PC-9 (cell line): ENCODE measurements at regions not wholly inside any gene's neighbourhood (a gene's known extent, or its start where the extent isn't known, plus 50 kb on each side); places are given as distances from the start of the nearest gene placed in this dataset.

Experiments
- BruUV-seq: library from RNA; stranded (reverse); fragments of 400-500 nt; replicated peaks from 2 replicates; lab custom pipeline; 2021; lab: Mats Ljungman, UMichigan
- CTCF ChIA-PET: fragments of 300-600 bp; sonication (Branson Sonifier 250); formaldehyde crosslinking; loops from one replicate; lab custom pipeline; 2022; ENCODE audit warnings: antibody characterized with exemption; lab: Charles Lee
- POLR2A ChIA-PET: fragments of 300-600 bp; sonication (Branson Sonifier 250); formaldehyde crosslinking; loops from one replicate; lab custom pipeline; 2022; ENCODE audit warnings: antibody characterized with exemption; ENCODE audit not compliant: unreplicated experiment; lab: Charles Lee
- DNase-seq, 2 experiments: peaks; one replicate each; pipeline versions ENCODE4 v3.0.0 to v3.0.0-alpha.2; 2015 to 2022; ENCODE audit warnings: mixed read lengths in 1 of 2
- H2AFZ ChIP-seq: fragments of 200-600 bp; sonication (generic); 2 replicates; pipeline ENCODE4 v1.8.1; 2017; ENCODE audit warnings: antibody characterized with exemption
- H3F3A ChIP-seq: fragments of 200-600 bp; sonication (generic); 2 replicates; pipeline ENCODE4 v1.8.1; 2017; ENCODE audit warnings: antibody characterized with exemption, mild to moderate bottlenecking, low read depth; ENCODE audit not compliant: insufficient read depth
- H3K27ac ChIP-seq: fragments of 200-600 bp; sonication (generic); 2 replicates; pipeline ENCODE4 v1.6.1; 2016; ENCODE audit warnings: mixed run types
- H3K27me3 ChIP-seq: fragments of 200-600 bp; sonication (generic); 2 replicates; pipeline ENCODE4 v1.6.1; 2016; ENCODE audit warnings: low read depth, mixed run types; ENCODE audit not compliant: insufficient read depth
- H3K36me3 ChIP-seq: fragments of 200-600 bp; sonication (generic); 2 replicates; pipeline ENCODE4 v1.6.1; 2016; ENCODE audit warnings: low read depth, mixed run types
- H3K4me1 ChIP-seq: fragments of 200-600 bp; sonication (generic); replicated peaks from 2 replicates; pipeline ENCODE4 v1.6.1; 2016; ENCODE audit warnings: mixed run types; ENCODE audit not compliant: insufficient read depth
- H3K4me2 ChIP-seq: fragments of 200-600 bp; sonication (generic); 2 replicates; pipeline ENCODE4 v1.6.1; 2017; ENCODE audit warnings: mixed run types
- H3K4me3 ChIP-seq: fragments of 200-600 bp; sonication (generic); 2 replicates; pipeline ENCODE4 v1.6.1; 2016; ENCODE audit warnings: mixed run types
- H3K79me2 ChIP-seq: fragments of 200-600 bp; sonication (generic); 2 replicates; pipeline ENCODE4 v1.6.1; 2017; ENCODE audit warnings: low read depth, mixed run types
- H3K9me2 ChIP-seq: fragments of 200-600 bp; sonication (generic); 2 replicates; pipeline ENCODE4 v1.8.1; 2017; ENCODE audit warnings: mild to moderate bottlenecking; ENCODE audit not compliant: insufficient read depth
- H3K9me3 ChIP-seq: fragments of 200-600 bp; sonication (generic); 2 replicates; pipeline ENCODE4 v1.8.1; 2016; ENCODE audit warnings: low read depth; ENCODE audit not compliant: insufficient read depth
- H4K20me1 ChIP-seq: fragments of 200-600 bp; sonication (generic); 2 replicates; pipeline ENCODE4 v1.8.1; 2017; ENCODE audit not compliant: insufficient read depth
- CTCF ChIP-seq: fragments of 200-600 bp; sonication (generic); conservative IDR thresholded peaks from 2 replicates; pipeline ENCODE4 v1.6.1; 2017; ENCODE audit warnings: mixed run types, antibody characterized with exemption, mild to moderate bottlenecking, moderate library complexity
- EZH2 ChIP-seq: fragments of 200-600 bp; sonication (generic); IDR thresholded peaks from 2 replicates; pipeline ENCODE4 v1.8.0; 2017; ENCODE audit warnings: antibody characterized with exemption, low read depth
- intact Hi-C: fragments of 100-400 bp; cut with micrococcal nuclease; formaldehyde crosslinking; loops from one replicate; pipeline ENCODE4 v1.10.0; 2022; ENCODE audit not compliant: unreplicated experiment

- Histone ChIP-seq H4K20me1 (no peaks in the 10 kb centered on the region), H3K4me1 (no peaks in the 10 kb centered on the region), H3K27ac (no peak overlapping the region), H3K9me3 (no peaks in the 10 kb centered on the region), H3K36me3 (no peaks in the 10 kb centered on the region), H3K79me2 (no peaks in the 10 kb centered on the region), H3K9me2 (no peaks in the 10 kb centered on the region), H3K4me3 (no peak overlapping the region), H3K4me2 (no peak overlapping the region), H3K27me3 (peaks cover 99% of the 10 kb centered on the region), H3F3A (no peaks in the 10 kb centered on the region), H2AFZ (no peak overlapping the region)
- TF ChIP-seq CTCF (no peak), EZH2 (no peak)
- ChIA-PET CTCF (no interaction called here), POLR2A (no interaction called here)
- intact Hi-C loops: no loop called here
- no peak for DNase-seq
- no TSS peak for BruUV-seq
Observed at GRCh38 chr2:239537633-239538356, 137.0 kb upstream of the HDAC4 start.

- Histone ChIP-seq H3K9me2 (no peaks in the 10 kb centered on the region), H3K9me3 (no peaks in the 10 kb centered on the region), H3K27me3 (peaks cover 98% of the 10 kb centered on the region), H3K27ac (no peak overlapping the region), H3K36me3 (no peaks in the 10 kb centered on the region), H3K4me2 (no peak overlapping the region), H3K4me3 (no peak overlapping the region), H3K79me2 (no peaks in the 10 kb centered on the region), H3K4me1 (no peaks in the 10 kb centered on the region), H3F3A (no peaks in the 10 kb centered on the region), H2AFZ (no peak overlapping the region), H4K20me1 (no peaks in the 10 kb centered on the region)
- TF ChIP-seq EZH2 (no peak), CTCF (no peak)
- DNase-seq: no peak
- ChIA-PET POLR2A (no interaction called here), CTCF (no interaction called here)
- intact Hi-C loops: no loop called here
- no TSS peak for BruUV-seq
Observed at GRCh38 chr2:239536186-239536585, 135.4 kb upstream of the HDAC4 start.

- H3K9me2 ChIP-seq: no peaks in the 10 kb centered on the region
- no peak for DNase-seq
- no peak overlapping the region for H2AFZ ChIP-seq
- H3K36me3 ChIP-seq: no peaks in the 10 kb centered on the region
- H3K27ac ChIP-seq: no peak overlapping the region
- no TSS peak for BruUV-seq
- ChIA-PET POLR2A (no interaction called here), CTCF (no interaction called here)
- no peaks in the 10 kb centered on the region for H3F3A ChIP-seq
- intact Hi-C loops: no loop called here
- H3K27me3 ChIP-seq: peaks cover 98% of the 10 kb centered on the region
- no peaks in the 10 kb centered on the region for H3K9me3 ChIP-seq
- no peak overlapping the region for H3K4me3 ChIP-seq
- no peak overlapping the region for H3K4me2 ChIP-seq
- H3K4me1 ChIP-seq: no peaks in the 10 kb centered on the region
- no peaks in the 10 kb centered on the region for H4K20me1 ChIP-seq
- H3K79me2 ChIP-seq: no peaks in the 10 kb centered on the region
- TF ChIP-seq EZH2 (no peak), CTCF (no peak)
Observed at GRCh38 chr2:239535413-239536144, 134.8 kb upstream of the HDAC4 start.
